Neural crest cell (in vitro differentiated cells): ENCODE measurements at regions not wholly inside any gene's neighbourhood (a gene's known extent, or its start where the extent isn't known, plus 50 kb on each side); places are given as distances from the start of the nearest gene placed in this dataset.

Source experiments
- DNase-seq: peaks from one replicate; pipeline ENCODE4 v3.0.0; 2021; ENCODE audit warnings: low read depth, mixed read lengths, low spot score
- H3K27ac Mint-ChIP-seq: one replicate; pipeline ENCODE4 v1.8.0; 2021; ENCODE audit warnings: mild to moderate bottlenecking, mixed read lengths; ENCODE audit not compliant: unreplicated experiment
- H3K27me3 Mint-ChIP-seq: 2 replicates; pipeline ENCODE4 v1.8.0; 2021; ENCODE audit warnings: low read depth, mild to moderate bottlenecking, mixed read lengths
- H3K36me3 Mint-ChIP-seq: 2 replicates; pipeline ENCODE4 v1.8.0; 2021; ENCODE audit warnings: low read depth, mild to moderate bottlenecking, mixed read lengths
- H3K4me1 Mint-ChIP-seq: 2 replicates; pipeline ENCODE4 v1.8.0; 2021; ENCODE audit warnings: mixed read lengths
- H3K4me3 Mint-ChIP-seq: one replicate; pipeline ENCODE4 v1.8.0; 2021; ENCODE audit warnings: mild to moderate bottlenecking, mixed read lengths
- H3K9me3 Mint-ChIP-seq: 2 replicates; pipeline ENCODE4 v1.8.0; 2021; ENCODE audit warnings: mixed read lengths
- TF ChIP-seq, protein P1 (sequence below): fragments of 200-600 bp; sonication (generic); conservative IDR thresholded peaks from 2 replicates; pipeline ENCODE4 v1.5.0; 2021; ENCODE audit warnings: antibody characterized with exemption, mild to moderate bottlenecking

GRCh38 chr16:64225696-64226095, 896.2 kb downstream of the CDH11 start:
- Mint-ChIP-seq H3K4me3 (no peak overlapping the region), H3K36me3 (no peaks in the 10 kb centered on the region), H3K9me3 (peaks cover 5% of the 10 kb centered on the region), H3K27ac (no peak overlapping the region), H3K27me3 (no peaks in the 10 kb centered on the region), H3K4me1 (no peaks in the 10 kb centered on the region)
- TF ChIP-seq, protein P1, sequence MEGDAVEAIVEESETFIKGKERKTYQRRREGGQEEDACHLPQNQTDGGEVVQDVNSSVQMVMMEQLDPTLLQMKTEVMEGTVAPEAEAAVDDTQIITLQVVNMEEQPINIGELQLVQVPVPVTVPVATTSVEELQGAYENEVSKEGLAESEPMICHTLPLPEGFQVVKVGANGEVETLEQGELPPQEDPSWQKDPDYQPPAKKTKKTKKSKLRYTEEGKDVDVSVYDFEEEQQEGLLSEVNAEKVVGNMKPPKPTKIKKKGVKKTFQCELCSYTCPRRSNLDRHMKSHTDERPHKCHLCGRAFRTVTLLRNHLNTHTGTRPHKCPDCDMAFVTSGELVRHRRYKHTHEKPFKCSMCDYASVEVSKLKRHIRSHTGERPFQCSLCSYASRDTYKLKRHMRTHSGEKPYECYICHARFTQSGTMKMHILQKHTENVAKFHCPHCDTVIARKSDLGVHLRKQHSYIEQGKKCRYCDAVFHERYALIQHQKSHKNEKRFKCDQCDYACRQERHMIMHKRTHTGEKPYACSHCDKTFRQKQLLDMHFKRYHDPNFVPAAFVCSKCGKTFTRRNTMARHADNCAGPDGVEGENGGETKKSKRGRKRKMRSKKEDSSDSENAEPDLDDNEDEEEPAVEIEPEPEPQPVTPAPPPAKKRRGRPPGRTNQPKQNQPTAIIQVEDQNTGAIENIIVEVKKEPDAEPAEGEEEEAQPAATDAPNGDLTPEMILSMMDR = no peak
- no peak for DNase-seq

- Mint-ChIP-seq H3K27me3 (no peaks in the 10 kb centered on the region), H3K4me1 (no peaks in the 10 kb centered on the region), H3K36me3 (no peaks in the 10 kb centered on the region), H3K9me3 (peaks cover 5% of the 10 kb centered on the region), H3K27ac (no peak overlapping the region), H3K4me3 (no peak overlapping the region)
- no peak for DNase-seq
- TF ChIP-seq, protein P1 = no peak
Measured at GRCh38 chr16:64225036-64225435, 896.8 kb downstream of the CDH11 start.

DNA sequence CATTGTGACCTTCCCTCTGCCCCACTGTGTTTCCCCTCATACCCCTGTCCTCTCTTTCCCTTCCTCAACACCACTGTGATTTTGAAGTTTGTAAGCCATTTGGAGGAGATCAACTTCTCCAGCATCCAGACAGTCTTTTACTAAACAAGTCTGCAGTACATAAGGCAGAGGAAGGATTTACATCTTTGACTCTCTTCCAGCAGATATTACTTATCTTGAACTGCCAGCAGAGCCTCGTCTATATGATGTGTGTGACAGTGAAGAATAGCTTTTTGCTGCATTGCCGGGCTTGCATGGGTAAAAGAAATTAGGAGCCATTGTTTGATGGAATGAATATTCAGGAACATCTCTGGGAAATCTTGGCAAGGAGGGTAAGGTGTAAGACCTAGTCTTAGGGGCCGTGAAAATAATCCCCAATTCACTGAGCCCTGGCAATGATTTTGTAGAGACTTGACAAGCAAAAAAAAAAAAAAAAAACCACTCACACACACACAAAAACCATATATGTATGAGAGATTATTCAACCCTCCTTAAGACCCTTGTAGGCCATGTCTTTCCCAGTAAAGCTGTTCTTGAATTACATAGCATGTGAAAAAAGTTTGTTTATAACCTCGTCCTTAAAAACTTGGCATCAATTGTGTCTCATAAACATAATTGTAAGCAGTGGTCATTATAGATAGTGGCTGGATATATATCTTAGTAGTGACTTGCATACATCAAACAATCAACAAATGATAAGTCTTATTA, 903.9 kb downstream of the CDH11 start:
- Mint-ChIP-seq H3K9me3 (no peaks in the 10 kb centered on the region), H3K27me3 (no peaks in the 10 kb centered on the region), H3K4me3 (no peak overlapping the region), H3K36me3 (no peaks in the 10 kb centered on the region), H3K4me1 (no peaks in the 10 kb centered on the region), H3K27ac (no peak overlapping the region)
- TF ChIP-seq, protein P1 = no peak
- DNase-seq = no peak

DNA sequence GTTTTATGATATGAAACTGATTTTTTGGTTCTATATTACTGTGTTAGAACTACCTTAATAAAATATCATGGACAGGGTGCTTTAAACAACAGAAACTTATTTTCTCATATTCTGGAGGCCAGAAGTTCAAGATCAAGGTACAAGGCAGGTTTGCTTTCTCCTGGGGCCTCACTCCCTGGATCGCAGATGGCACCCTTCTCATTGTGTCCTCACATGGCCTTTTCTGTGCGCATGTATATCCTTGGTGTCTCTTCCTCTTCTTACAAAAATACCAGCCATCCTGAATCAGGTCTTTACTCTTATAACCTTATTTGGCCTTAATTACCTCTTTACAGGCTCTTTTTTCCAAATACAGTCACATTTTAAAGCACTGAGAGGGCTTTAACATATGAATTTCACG, 906.1 kb downstream of the CDH11 start:
- Mint-ChIP-seq H3K27me3 (no peaks in the 10 kb centered on the region), H3K9me3 (no peaks in the 10 kb centered on the region), H3K36me3 (no peaks in the 10 kb centered on the region), H3K4me1 (peaks cover 10% of the 10 kb centered on the region), H3K27ac (no peak overlapping the region), H3K4me3 (no peak overlapping the region)
- TF ChIP-seq, protein P1 = no peak
- DNase-seq = no peak

- no peaks in the 10 kb centered on the region for H3K9me3 Mint-ChIP-seq
- no peak for DNase-seq
- H3K27me3 Mint-ChIP-seq = no peaks in the 10 kb centered on the region
- H3K4me1 Mint-ChIP-seq = peaks cover 10% of the 10 kb centered on the region
- no peaks in the 10 kb centered on the region for H3K36me3 Mint-ChIP-seq
- TF ChIP-seq, protein P1 = no peak
- H3K4me3 Mint-ChIP-seq = no peak overlapping the region
- H3K27ac Mint-ChIP-seq = no peak overlapping the region
Measured at GRCh38 chr16:64211331-64211730, 910.5 kb downstream of the CDH11 start.
